Mesothelial cell of epicardium (in vitro differentiated cells): ENCODE measurements at regions not wholly inside any gene's neighbourhood (a gene's known extent, or its start where the extent isn't known, plus 50 kb on each side); places are given as distances from the start of the nearest gene placed in this dataset.

Source experiments
- DNase-seq, 2 experiments: peaks; one replicate each; pipeline ENCODE4 v3.0.0; 2021; ENCODE audit warnings: low spot score in 2 of 2; ENCODE audit not compliant: unreplicated experiment in 2 of 2
- H3K27ac Mint-ChIP-seq: 2 replicates; pipeline ENCODE4 v1.8.0; 2021; ENCODE audit warnings: mixed read lengths
- H3K27me3 Mint-ChIP-seq: 2 replicates; pipeline ENCODE4 v1.8.0; 2021; ENCODE audit warnings: low read depth, mixed read lengths
- H3K36me3 Mint-ChIP-seq: 2 replicates; pipeline ENCODE4 v1.8.0; 2021; ENCODE audit warnings: mixed read lengths
- H3K4me1 Mint-ChIP-seq: 2 replicates; pipeline ENCODE4 v1.8.0; 2021; ENCODE audit warnings: mixed read lengths
- H3K4me3 Mint-ChIP-seq: 2 replicates; pipeline ENCODE4 v1.8.0; 2021; ENCODE audit warnings: mild to moderate bottlenecking, moderate library complexity, mixed read lengths
- H3K9me3 Mint-ChIP-seq: 2 replicates; pipeline ENCODE4 v1.8.0; 2021; ENCODE audit warnings: mixed read lengths
- CTCF ChIP-seq: fragments of 200-600 bp; sonication (generic); IDR thresholded peaks from one replicate; pipeline ENCODE4 v1.5.0; 2021; ENCODE audit warnings: antibody characterized with exemption; ENCODE audit not compliant: unreplicated experiment

GRCh38 chr9:96065482-96066251, 190.2 kb downstream of the ERCC6L2 start:
- H3K4me3 Mint-ChIP-seq, result no peak overlapping the region

DNA sequence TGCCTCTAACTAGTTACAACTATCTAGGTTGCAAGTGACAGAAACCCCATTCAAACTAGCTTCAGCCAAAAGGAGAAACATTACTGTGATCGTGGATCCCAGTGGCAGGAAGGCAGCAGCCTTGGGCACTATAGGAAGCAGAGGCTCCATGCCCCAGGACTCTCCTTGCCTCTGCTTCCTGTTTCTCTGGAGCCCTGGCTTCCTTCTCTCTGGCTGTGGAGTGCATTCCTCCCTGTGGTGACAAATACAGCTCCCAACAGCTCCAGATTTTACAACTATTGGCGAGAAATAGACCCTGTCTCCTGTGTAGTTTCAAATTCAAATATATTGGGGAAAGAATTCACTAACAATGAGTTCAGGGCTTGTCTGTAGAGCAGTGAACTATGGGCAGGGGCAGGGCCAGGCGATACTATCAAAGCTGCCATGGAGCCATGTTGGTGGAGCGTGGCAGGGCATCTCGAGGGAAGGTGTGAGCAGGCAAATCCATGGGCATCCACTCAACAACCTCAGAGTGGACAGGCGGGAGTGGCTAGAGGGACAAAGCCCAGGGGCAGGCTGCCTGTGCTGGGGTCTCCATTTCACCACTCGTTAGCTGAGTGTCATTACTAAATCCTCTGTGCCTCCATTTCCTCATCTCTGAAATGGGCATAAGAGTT, 189.5 kb downstream of the ERCC6L2 start:
- Mint-ChIP-seq H3K27ac (no peak overlapping the region), H3K27me3 (no peaks in the 10 kb centered on the region), H3K4me3 (no peak overlapping the region), H3K9me3 (no peaks in the 10 kb centered on the region), H3K4me1 (peaks cover 14% of the 10 kb centered on the region), H3K36me3 (no peaks in the 10 kb centered on the region)
- TF ChIP-seq CTCF, result no peak
- DNase-seq, result no peak

More at GRCh38 chr9:96065482-96066251, 190.2 kb downstream of the ERCC6L2 start:
- Mint-ChIP-seq H3K4me1 (peaks cover 14% of the 10 kb centered on the region), H3K36me3 (no peaks in the 10 kb centered on the region), H3K27ac (no peak overlapping the region), H3K9me3 (no peaks in the 10 kb centered on the region), H3K27me3 (no peaks in the 10 kb centered on the region)
- DNase-seq, result no peak
- TF ChIP-seq CTCF, result no peak

DNA sequence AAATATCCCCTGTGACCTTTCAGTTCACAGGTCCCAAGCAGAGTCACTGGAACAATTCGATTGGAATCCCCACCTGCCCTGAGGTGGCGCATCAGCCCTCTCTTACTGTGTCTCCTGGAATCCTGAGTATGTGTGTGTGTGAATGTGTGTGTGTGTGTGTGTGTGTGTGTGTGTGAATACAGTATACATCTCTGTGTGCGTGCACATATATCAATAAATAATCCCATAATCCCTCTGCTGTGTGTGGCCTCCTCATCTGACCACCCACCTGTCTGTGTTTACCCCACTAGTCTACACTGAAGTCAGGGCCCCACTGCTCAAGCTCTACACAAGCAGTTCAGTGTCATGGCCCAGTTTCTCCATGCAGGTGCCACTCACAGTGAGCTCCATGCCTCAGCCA, 187.4 kb downstream of the ERCC6L2 start:
- Mint-ChIP-seq H3K4me3 (no peak overlapping the region), H3K9me3 (peaks cover 3% of the 10 kb centered on the region), H3K4me1 (peaks cover 14% of the 10 kb centered on the region), H3K27ac (no peak overlapping the region), H3K36me3 (no peaks in the 10 kb centered on the region), H3K27me3 (no peaks in the 10 kb centered on the region)
- TF ChIP-seq CTCF, result no peak
- DNase-seq, result no peak

- Mint-ChIP-seq H3K36me3 (no peaks in the 10 kb centered on the region), H3K9me3 (peaks cover 6% of the 10 kb centered on the region), H3K4me3 (no peak overlapping the region), H3K27me3 (no peaks in the 10 kb centered on the region), H3K4me1 (peaks cover 14% of the 10 kb centered on the region), H3K27ac (no peak overlapping the region)
- TF ChIP-seq CTCF, result no peak
- DNase-seq, result no peak
These were observed 186.5 kb downstream of the ERCC6L2 start for GRCh38 chr9:96062031-96062430.

GRCh38 chr9:96061293-96061987, 185.9 kb downstream of the ERCC6L2 start:
- TF ChIP-seq CTCF, result no peak
- no peaks in the 10 kb centered on the region for H3K27me3 Mint-ChIP-seq

More at GRCh38 chr9:96061293-96061987, 185.9 kb downstream of the ERCC6L2 start:
- DNase-seq, result no peak
- Mint-ChIP-seq H3K9me3 (peaks cover 6% of the 10 kb centered on the region), H3K4me1 (peaks cover 14% of the 10 kb centered on the region), H3K4me3 (no peak overlapping the region), H3K27ac (peak overlapping the region; percentile 26), H3K36me3 (no peaks in the 10 kb centered on the region)
